ENCODE measurements at regions not wholly inside any gene's neighbourhood (a gene's known extent, or its start where the extent isn't known, plus 50 kb on each side); places are given as distances from the start of the nearest gene placed in this dataset.
"Not testable (repeated sequence)": the region's sequence is repeated elsewhere in the genome, so short reads cannot be mapped to it uniquely, and the experiment has no call there.

GRCh38 chr5:110873773-110874437 is 135.1 kb downstream of the SLC25A46 start:
- DNase-seq (no peak), ATAC-seq (no peak)
- H3K4me3 ChIP-seq: no peak overlapping the region
- intact Hi-C loops (cut with DNase I; ENCODE audit: low total_unique reads) (no loop called here), in situ Hi-C loops (cut with MboI; ENCODE audit: low sequenced_read_pairs in 4 of 4) (no loop called here)
- no peaks in the 10 kb centered on the region for H3K4me1 ChIP-seq
- no peak overlapping the region for H3K27ac ChIP-seq
- no peaks in the 10 kb centered on the region for H3K27me3 ChIP-seq
- no peaks in the 10 kb centered on the region for H3K9me3 ChIP-seq
- H3K36me3 ChIP-seq: no peaks in the 10 kb centered on the region
- TF ChIP-seq POLR2A (IDR thresholded peaks at IDR 0.05) (no peak), CTCF (IDR thresholded peaks at IDR 0.05 in 4 of 5, conservative IDR thresholded peaks at IDR 0.05 in 1 of 5) (no peak)

DNA sequence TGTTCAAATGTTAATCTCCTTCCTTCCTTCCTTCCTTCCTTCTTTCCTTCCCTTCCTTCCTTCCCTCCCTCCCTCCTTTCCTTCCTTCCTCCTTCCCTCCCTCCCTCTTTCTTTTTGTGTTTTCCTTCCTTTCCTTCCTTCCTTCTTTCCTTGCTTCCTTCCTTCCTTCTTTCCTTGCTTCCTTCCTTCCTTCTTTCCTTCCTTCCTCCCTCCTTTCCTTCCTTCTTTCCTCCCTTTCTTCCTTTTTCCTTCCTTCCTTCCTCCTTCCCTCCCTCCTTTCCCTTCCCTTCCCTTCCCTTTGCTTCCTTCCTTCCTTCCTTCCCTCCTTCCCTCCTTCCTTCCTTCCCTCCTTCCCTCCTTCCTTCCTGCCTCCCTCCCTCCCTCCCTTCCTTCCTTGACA is 136.3 kb downstream of the SLC25A46 start:
- H3K9me3 ChIP-seq; in situ Hi-C loops (cut with MboI; ENCODE audit: low sequenced_read_pairs in 4 of 4); intact Hi-C loops (cut with DNase I; ENCODE audit: low total_unique reads); H3K4me3 ChIP-seq; H3K27me3 ChIP-seq; H3K27ac ChIP-seq; H3K36me3 ChIP-seq; ATAC-seq; DNase-seq; H3K4me1 ChIP-seq: not testable (repeated sequence)

DNA sequence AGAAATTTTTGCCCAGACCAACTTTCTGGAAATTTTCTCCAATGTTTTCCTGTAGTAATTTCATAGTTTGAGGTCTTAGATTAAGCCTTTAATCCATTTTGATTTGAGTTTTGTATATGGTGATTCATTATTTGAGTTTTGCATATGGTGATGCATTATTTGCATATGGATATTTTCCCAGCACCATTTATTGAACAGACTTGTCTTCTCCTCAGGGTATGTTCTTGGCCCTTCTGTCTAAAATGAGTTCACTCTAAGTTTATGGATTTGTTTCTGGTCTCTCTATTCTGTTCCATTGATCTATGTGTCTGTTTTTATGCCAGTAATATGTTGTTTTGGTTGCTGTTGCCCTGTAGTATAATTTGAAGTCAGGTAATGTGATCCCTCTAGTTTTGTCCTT is 139.3 kb downstream of the SLC25A46 start:
- no peak for DNase-seq
- ATAC-seq: no peak
- no peaks in the 10 kb centered on the region for H3K9me3 ChIP-seq
- no peak overlapping the region for H3K27ac ChIP-seq
- TF ChIP-seq POLR2A (IDR thresholded peaks at IDR 0.05) (no peak), CTCF (IDR thresholded peaks at IDR 0.05 in 4 of 5, conservative IDR thresholded peaks at IDR 0.05 in 1 of 5) (no peak)
- no peaks in the 10 kb centered on the region for H3K4me1 ChIP-seq
- H3K36me3 ChIP-seq: no peaks in the 10 kb centered on the region
- intact Hi-C loops (cut with DNase I; ENCODE audit: low total_unique reads) (no loop called here), in situ Hi-C loops (cut with MboI; ENCODE audit: low sequenced_read_pairs in 4 of 4) (no loop called here)
- no peak overlapping the region for H3K4me3 ChIP-seq
- H3K27me3 ChIP-seq: no peaks in the 10 kb centered on the region

DNA sequence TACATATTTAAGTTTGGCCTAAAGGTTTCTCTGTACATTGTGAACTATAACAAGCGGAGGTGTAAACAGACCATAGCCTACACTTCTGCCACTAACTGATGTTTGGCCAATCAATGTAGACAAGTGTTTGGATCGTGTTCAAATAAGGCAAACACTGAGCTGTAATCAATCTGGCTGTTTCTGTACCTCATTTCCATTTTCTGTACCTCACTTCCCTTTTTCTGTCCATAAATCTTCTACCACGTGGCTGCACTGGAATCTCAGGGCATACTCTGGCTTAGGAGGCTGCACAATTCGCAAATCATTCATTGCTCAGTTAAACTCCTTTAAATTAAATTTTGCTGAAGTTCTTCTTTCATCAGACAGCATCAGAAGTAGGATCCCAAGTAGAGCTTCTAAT is 140.9 kb downstream of the SLC25A46 start:
- in situ Hi-C loops (cut with MboI; ENCODE audit: low sequenced_read_pairs in 4 of 4): no loop called here
- intact Hi-C loops (cut with DNase I; ENCODE audit: low total_unique reads): no loop called here
- no peak for TF ChIP-seq CTCF (IDR thresholded peaks at IDR 0.05 in 4 of 5, conservative IDR thresholded peaks at IDR 0.05 in 1 of 5)
- TF ChIP-seq POLR2A (IDR thresholded peaks at IDR 0.05): no peak

DNA sequence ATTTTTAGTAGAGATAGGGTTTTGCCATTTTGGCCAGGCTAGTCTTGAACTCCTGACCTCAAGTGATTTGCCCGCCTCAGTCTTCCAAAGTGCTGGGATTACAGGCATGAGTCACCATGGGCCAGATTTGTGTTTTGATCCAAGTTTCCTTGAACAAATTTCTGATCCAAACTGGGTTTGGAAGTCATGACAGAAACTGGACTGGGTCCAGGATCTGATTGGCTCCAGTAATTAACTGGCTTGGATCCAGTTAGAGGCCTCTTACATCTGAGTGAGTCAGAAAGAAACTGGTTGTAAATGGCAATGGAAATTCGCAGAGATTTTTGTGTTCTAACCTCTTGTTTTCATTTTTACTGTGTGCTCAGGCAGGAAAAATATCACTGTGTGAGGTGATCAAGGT is 141.6 kb downstream of the SLC25A46 start:
- Histone ChIP-seq H3K4me3 (no peak overlapping the region), H3K27me3 (no peaks in the 10 kb centered on the region), H3K9me3 (no peaks in the 10 kb centered on the region), H3K4me1 (no peaks in the 10 kb centered on the region), H3K36me3 (no peaks in the 10 kb centered on the region), H3K27ac (no peak overlapping the region)
- DNase-seq: no peak
- in situ Hi-C loops (cut with MboI; ENCODE audit: low sequenced_read_pairs in 4 of 4): no loop called here
- intact Hi-C loops (cut with DNase I; ENCODE audit: low total_unique reads): no loop called here
- TF ChIP-seq CTCF (IDR thresholded peaks at IDR 0.05 in 4 of 5, conservative IDR thresholded peaks at IDR 0.05 in 1 of 5): no peak
- ATAC-seq: no peak

More for the DNA sequence above, 140.9 kb downstream of the SLC25A46 start:
- Histone ChIP-seq H3K27ac (no peak overlapping the region), H3K27me3 (no peaks in the 10 kb centered on the region), H3K9me3 (no peaks in the 10 kb centered on the region), H3K36me3 (no peaks in the 10 kb centered on the region), H3K4me1 (no peaks in the 10 kb centered on the region), H3K4me3 (no peak overlapping the region)
- DNase-seq (no peak), ATAC-seq (no peak)

All from gastrocnemius medialis (tissue), 4 donors.